GM23338 (cell line): ENCODE measurements at regions not wholly inside any gene's neighbourhood (a gene's known extent, or its start where the extent isn't known, plus 50 kb on each side); places are given as distances from the start of the nearest gene placed in this dataset.

Source experiments
- ATAC-seq: fragments of 200-7000 bp; cut with Tn5 transposase; 3 replicates; pipeline ENCODE4 v1.9.1; 2020
- DNase-seq: peaks from one replicate; pipeline ENCODE4 v3.0.0-alpha.2; 2015; ENCODE audit warnings: low spot score
- H2AFZ ChIP-seq: fragments of 200-600 bp; sonication (generic); 2 replicates; pipeline ENCODE4 v1.8.0; 2016; ENCODE audit warnings: antibody characterized with exemption, mild to moderate bottlenecking, moderate library complexity
- H3F3A ChIP-seq: fragments of 200-600 bp; sonication (generic); replicated peaks from 2 replicates; pipeline ENCODE4 v1.8.0; 2017; ENCODE audit warnings: antibody characterized with exemption, mixed run types, low read depth
- H3K27ac ChIP-seq: fragments of 200-600 bp; sonication (generic); 2 replicates; pipeline ENCODE4 v1.6.1; 2016; ENCODE audit warnings: low read depth
- H3K27me3 ChIP-seq: fragments of 200-600 bp; sonication (generic); 2 replicates; pipeline ENCODE4 v1.8.0; 2016; ENCODE audit warnings: mild to moderate bottlenecking, mixed run types, moderate library complexity; ENCODE audit not compliant: insufficient read depth
- H3K36me3 ChIP-seq: fragments of 200-600 bp; sonication (generic); 2 replicates; pipeline ENCODE4 v1.8.0; 2016; ENCODE audit warnings: mild to moderate bottlenecking; ENCODE audit not compliant: insufficient read depth
- H3K4me1 ChIP-seq: fragments of 200-600 bp; sonication (generic); 2 replicates; pipeline ENCODE4 v1.8.0; 2016; ENCODE audit warnings: mild to moderate bottlenecking, moderate library complexity; ENCODE audit not compliant: insufficient read depth
- H3K4me2 ChIP-seq: fragments of 200-600 bp; sonication (generic); 2 replicates; pipeline ENCODE4 v1.7.1; 2017; ENCODE audit warnings: mixed run types
- H3K4me3 ChIP-seq: fragments of 200-600 bp; sonication (generic); 2 replicates; pipeline ENCODE4 v1.6.1; 2016; ENCODE audit warnings: mixed run types
- H3K79me2 ChIP-seq: fragments of 200-600 bp; sonication (generic); replicated peaks from 2 replicates; pipeline ENCODE4 v1.8.0; 2017; ENCODE audit warnings: mild to moderate bottlenecking; ENCODE audit not compliant: insufficient read depth
- H3K9me2 ChIP-seq: fragments of 200-600 bp; sonication (generic); 2 replicates; pipeline ENCODE4 v1.8.0; 2017; ENCODE audit not compliant: insufficient read depth
- H4K20me1 ChIP-seq: fragments of 200-600 bp; sonication (generic); replicated peaks from 2 replicates; pipeline ENCODE4 v1.8.0; 2017; ENCODE audit warnings: mild to moderate bottlenecking; ENCODE audit not compliant: insufficient read depth
- H3K27ac Mint-ChIP-seq: 2 replicates; pipeline ENCODE4 v1.8.0; 2020; ENCODE audit warnings: inconsistent platforms, mild to moderate bottlenecking, moderate library complexity, mixed read lengths
- H3K27me3 Mint-ChIP-seq: 3 replicates; pipeline ENCODE4 v1.8.0; 2022; ENCODE audit warnings: low read depth, mild to moderate bottlenecking, moderate library complexity, mixed read lengths, inconsistent platforms; ENCODE audit not compliant: insufficient read depth, poor library complexity
- H3K36me3 Mint-ChIP-seq: 3 replicates; pipeline ENCODE4 v1.8.0; 2021; ENCODE audit warnings: low read depth, mild to moderate bottlenecking, inconsistent platforms, moderate library complexity, mixed read lengths
- H3K4me1 Mint-ChIP-seq: 3 replicates; pipeline ENCODE4 v1.8.0; 2020; ENCODE audit warnings: mild to moderate bottlenecking, inconsistent platforms, mixed read lengths
- H3K4me3 Mint-ChIP-seq: 3 replicates; pipeline ENCODE4 v1.8.0; 2021; ENCODE audit warnings: moderate library complexity, mild to moderate bottlenecking, inconsistent platforms, mixed read lengths
- H3K9me3 Mint-ChIP-seq: 3 replicates; pipeline ENCODE4 v1.8.0; 2020; ENCODE audit warnings: moderate library complexity, mild to moderate bottlenecking, inconsistent platforms, mixed read lengths
- CREB1 ChIP-seq: fragments of 250-450 bp; sonication (Bioruptor Pico); IDR thresholded peaks from 2 replicates; pipeline ENCODE4 v1.5.0; 2020; ENCODE audit warnings: low read depth, mild to moderate bottlenecking, moderate library complexity
- CTCF ChIP-seq, 2 experiments: fragments of 200-600 bp in 1 of 2; sonication (generic) in 1 of 2; conservative IDR thresholded peaks; 2 replicates each; pipeline versions ENCODE4 v1.5.1 to v1.6.1; 2016 to 2017; ENCODE audit warnings: antibody characterized with exemption in 2 of 2, low read depth in 2 of 2, mild to moderate bottlenecking in 2 of 2, moderate library complexity in 1 of 2
- ETS1 ChIP-seq: IDR thresholded peaks from 2 replicates; pipeline ENCODE4 v1.6.1; 2016; ENCODE audit warnings: antibody characterized with exemption
- EZH2 ChIP-seq: fragments of 200-600 bp; sonication (generic); IDR thresholded peaks from one replicate; pipeline ENCODE4 v1.8.0; 2017; ENCODE audit warnings: antibody characterized with exemption, mild to moderate bottlenecking, low read depth; ENCODE audit not compliant: unreplicated experiment
- EZH2phosphoT487 ChIP-seq: fragments of 200-600 bp; sonication (generic); IDR thresholded peaks from one replicate; pipeline ENCODE4 v1.8.1; 2018; ENCODE audit warnings: antibody characterized with exemption; ENCODE audit not compliant: unreplicated experiment
- JUNB ChIP-seq: IDR thresholded peaks from one replicate; pipeline ENCODE4 v1.6.1; 2016; ENCODE audit warnings: antibody characterized with exemption; ENCODE audit not compliant: unreplicated experiment
- NANOG ChIP-seq: IDR thresholded peaks from 2 replicates; pipeline ENCODE4 v1.6.1; 2016; ENCODE audit warnings: antibody characterized with exemption, borderline replicate concordance
- POLR2AphosphoS5 ChIP-seq: IDR thresholded peaks from 2 replicates; pipeline ENCODE4 v1.6.1; 2016; ENCODE audit warnings: antibody characterized with exemption, low read depth
- REST ChIP-seq: IDR thresholded peaks from one replicate; pipeline ENCODE4 v1.6.1; 2018; ENCODE audit warnings: antibody characterized with exemption; ENCODE audit not compliant: unreplicated experiment
- ZNF114 ChIP-seq: fragments of 250-450 bp; sonication (Bioruptor Pico); IDR thresholded peaks from 2 replicates; pipeline ENCODE4 v1.5.0; 2020; ENCODE audit warnings: mild to moderate bottlenecking, moderate library complexity
- ZNF331 ChIP-seq: fragments of 250-450 bp; sonication (Bioruptor Pico); IDR thresholded peaks from 2 replicates; pipeline ENCODE4 v1.5.0; 2020; ENCODE audit warnings: low read depth, mild to moderate bottlenecking, moderate library complexity
- ZNF462 ChIP-seq: fragments of 250-450 bp; sonication (Bioruptor Pico); IDR thresholded peaks from 2 replicates; pipeline ENCODE4 v1.5.0; 2020; ENCODE audit warnings: mild to moderate bottlenecking, moderate library complexity

- TF ChIP-seq ZNF462 (CRISPR knock-in tag), result no peak
- TF ChIP-seq POLR2AphosphoS5, result no peak
- no peak for TF ChIP-seq ZNF331
- no peak for TF ChIP-seq NANOG
- no peak for TF ChIP-seq EZH2
- TF ChIP-seq ETS1, result no peak
Measured at GRCh38 chr4:56737666-56738065, 56.6 kb upstream of the HOPX start (continued).

- H3K36me3 ChIP-seq, result no peaks in the 10 kb centered on the region
- H3K4me2 ChIP-seq, result no peak overlapping the region
- DNase-seq (no peak), ATAC-seq (no peak)
- H3K9me3 Mint-ChIP-seq, result no peaks in the 10 kb centered on the region; the same call in 2 of the 3 replicates
- H3F3A ChIP-seq, result no peaks in the 10 kb centered on the region
- no peaks in the 10 kb centered on the region for H3K36me3 Mint-ChIP-seq
- no peak overlapping the region for H3K4me3 Mint-ChIP-seq
- H3K27me3 Mint-ChIP-seq, result no peaks in the 10 kb centered on the region
- no peak overlapping the region for H2AFZ ChIP-seq
- H3K27ac Mint-ChIP-seq, result no peak overlapping the region
- no peaks in the 10 kb centered on the region for H3K4me1 ChIP-seq
- H3K27ac ChIP-seq, result no peak overlapping the region
- no peaks in the 10 kb centered on the region for H3K27me3 ChIP-seq
- H3K9me2 ChIP-seq, result no peaks in the 10 kb centered on the region
- no peaks in the 10 kb centered on the region for H3K4me1 Mint-ChIP-seq
- no peaks in the 10 kb centered on the region for H3K79me2 ChIP-seq
- H4K20me1 ChIP-seq, result no peaks in the 10 kb centered on the region
- no peak overlapping the region for H3K4me3 ChIP-seq
- TF ChIP-seq EZH2 (no peak), CTCF (conservative IDR thresholded peaks at IDR 0.05; ENCODE audit: low read depth in 2 of 2) (no peak), EZH2phosphoT487 (no peak), CREB1 (CRISPR knock-in tag) (no peak), JUNB (no peak), ZNF114 (CRISPR knock-in tag) (no peak), ETS1 (no peak), REST (no peak), ZNF331 (no peak)
Measured at GRCh38 chr4:56733352-56733751, 52.3 kb upstream of the HOPX start.
